GM12865 (cell line): ENCODE measurements at regions not wholly inside any gene's neighbourhood (a gene's known extent, or its start where the extent isn't known, plus 50 kb on each side); places are given as distances from the start of the nearest gene placed in this dataset.
"Not testable (repeated sequence)": the region's sequence is repeated elsewhere in the genome, so short reads cannot be mapped to it uniquely, and the experiment has no call there.

Source experiments
- DNase-seq: peaks from one replicate; pipeline ENCODE4 v3.0.0; 2010; ENCODE audit warnings: low read depth
- H3K4me3 ChIP-seq: 2 replicates; pipeline ENCODE4 v1.5.1; 2011; ENCODE audit warnings: mild to moderate bottlenecking, low read depth, low read length, control low read depth
- TF ChIP-seq, protein P1 (sequence below): IDR thresholded peaks from 2 replicates; pipeline ENCODE4 v1.5.1; 2011; ENCODE audit warnings: low read length, control low read depth, low read depth, inconsistent platforms; ENCODE audit not compliant: insufficient read depth; ENCODE audit errors: missing control alignments

DNA sequence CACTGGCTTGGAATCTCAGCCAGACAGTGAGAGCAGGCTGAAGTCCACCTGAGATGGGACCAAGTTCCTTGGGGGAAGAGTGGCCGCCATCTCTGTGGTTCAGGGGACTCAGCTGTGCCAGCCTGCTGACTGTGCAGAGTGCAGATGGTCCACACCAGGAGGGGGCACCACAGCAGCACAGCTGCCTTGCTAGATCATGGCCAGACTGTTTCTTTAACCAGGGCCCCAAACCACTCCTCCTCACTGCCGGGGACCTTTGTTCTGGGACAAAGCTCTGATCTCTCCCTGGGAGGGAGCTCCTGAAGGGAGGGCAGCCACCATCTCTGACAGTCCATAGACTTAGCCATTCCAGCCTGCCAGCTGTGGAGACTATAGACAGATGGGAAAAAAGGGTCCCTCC is 2189.6 kb downstream of the PCDH7 start:
- DNase-seq = no peak
- H3K4me3 ChIP-seq = no peak overlapping the region
- TF ChIP-seq, protein P1, sequence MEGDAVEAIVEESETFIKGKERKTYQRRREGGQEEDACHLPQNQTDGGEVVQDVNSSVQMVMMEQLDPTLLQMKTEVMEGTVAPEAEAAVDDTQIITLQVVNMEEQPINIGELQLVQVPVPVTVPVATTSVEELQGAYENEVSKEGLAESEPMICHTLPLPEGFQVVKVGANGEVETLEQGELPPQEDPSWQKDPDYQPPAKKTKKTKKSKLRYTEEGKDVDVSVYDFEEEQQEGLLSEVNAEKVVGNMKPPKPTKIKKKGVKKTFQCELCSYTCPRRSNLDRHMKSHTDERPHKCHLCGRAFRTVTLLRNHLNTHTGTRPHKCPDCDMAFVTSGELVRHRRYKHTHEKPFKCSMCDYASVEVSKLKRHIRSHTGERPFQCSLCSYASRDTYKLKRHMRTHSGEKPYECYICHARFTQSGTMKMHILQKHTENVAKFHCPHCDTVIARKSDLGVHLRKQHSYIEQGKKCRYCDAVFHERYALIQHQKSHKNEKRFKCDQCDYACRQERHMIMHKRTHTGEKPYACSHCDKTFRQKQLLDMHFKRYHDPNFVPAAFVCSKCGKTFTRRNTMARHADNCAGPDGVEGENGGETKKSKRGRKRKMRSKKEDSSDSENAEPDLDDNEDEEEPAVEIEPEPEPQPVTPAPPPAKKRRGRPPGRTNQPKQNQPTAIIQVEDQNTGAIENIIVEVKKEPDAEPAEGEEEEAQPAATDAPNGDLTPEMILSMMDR = no peak

DNA sequence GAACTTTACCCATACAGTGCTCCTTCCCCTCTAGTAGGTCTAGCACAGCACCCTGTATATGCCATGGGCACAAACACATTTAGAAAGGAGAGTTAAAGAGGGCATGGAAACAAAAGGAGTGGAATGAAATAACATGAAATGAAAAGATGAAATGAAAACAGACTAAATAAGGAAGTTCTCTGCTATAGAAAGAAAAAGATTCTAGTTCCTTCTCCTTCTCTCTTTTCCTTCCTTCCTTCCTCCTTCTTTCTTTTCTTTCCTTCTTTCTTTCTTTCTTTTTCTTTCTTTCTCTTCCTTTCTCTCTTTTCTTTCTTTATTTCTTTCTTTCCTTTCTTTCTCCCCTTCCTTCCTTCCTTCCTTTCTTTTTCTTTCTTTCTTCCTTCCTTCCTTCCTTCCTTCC is 2197.4 kb downstream of the PCDH7 start:
- TF ChIP-seq, protein P1 = no peak
- DNase-seq = no peak
- H3K4me3 ChIP-seq = no peak overlapping the region

GRCh38 chr4:32929796-32930699 is 2209.9 kb downstream of the PCDH7 start:
- TF ChIP-seq, protein P1 = no peak
- no peak for DNase-seq
- no peak overlapping the region for H3K4me3 ChIP-seq

DNA sequence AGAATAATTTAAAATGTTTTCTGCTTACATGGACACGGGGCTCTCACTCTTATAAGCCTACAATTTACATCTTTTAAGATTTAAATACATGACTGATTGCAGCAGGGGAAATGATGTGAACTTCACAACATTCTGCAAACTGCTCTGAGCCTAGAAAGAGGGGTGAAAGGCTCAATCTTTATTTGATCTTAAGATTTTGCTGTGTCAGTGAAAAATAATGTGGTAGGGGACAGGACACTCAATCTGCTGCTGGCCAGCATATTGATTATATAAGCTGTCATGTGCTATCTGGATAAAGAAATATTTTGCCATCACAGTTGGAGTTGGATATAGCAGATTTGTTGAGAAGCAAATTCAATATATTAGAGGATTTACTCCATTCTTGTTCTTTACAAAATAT is 2210.5 kb downstream of the PCDH7 start:
- DNase-seq = no peak
- H3K4me3 ChIP-seq = no peak overlapping the region
- TF ChIP-seq, protein P1 = no peak

DNA sequence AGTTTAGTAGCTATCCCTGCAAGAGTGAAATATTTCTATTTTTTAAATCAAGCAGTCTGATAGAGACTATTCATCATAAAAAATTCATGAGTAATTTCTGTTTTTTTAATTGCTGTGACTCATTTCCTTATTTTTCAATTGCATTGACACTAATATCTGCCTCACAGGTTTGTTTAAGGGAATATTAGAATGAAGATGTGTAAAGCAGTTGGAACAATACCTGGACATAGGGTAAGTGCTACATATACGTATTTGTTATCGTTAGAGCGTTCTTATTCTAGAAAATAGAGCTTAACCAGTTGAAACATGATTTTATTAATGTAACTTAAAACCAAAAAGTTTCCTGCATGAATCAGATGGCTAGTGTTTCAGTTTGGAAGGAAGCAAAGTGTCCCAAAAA is 2211.3 kb downstream of the PCDH7 start:
- no peak overlapping the region for H3K4me3 ChIP-seq
- TF ChIP-seq, protein P1 = no peak
- no peak for DNase-seq

- TF ChIP-seq, protein P1 = no peak
- no peak for DNase-seq
- no peak overlapping the region for H3K4me3 ChIP-seq
These were observed 2212.0 kb downstream of the PCDH7 start for GRCh38 chr4:32932156-32932555.

- not testable (repeated sequence) for DNase-seq, H3K4me3 ChIP-seq
These were observed 2219.1 kb downstream of the PCDH7 start for GRCh38 chr4:32939222-32939621.
